GM12873 (cell line): ENCODE measurements at regions not wholly inside any gene's neighbourhood (a gene's known extent, or its start where the extent isn't known, plus 50 kb on each side); places are given as distances from the start of the nearest gene placed in this dataset.

Experiments used
- TF ChIP-seq, protein P1 (sequence below): IDR thresholded peaks from 2 replicates; pipeline ENCODE4 v1.5.1; 2012; ENCODE audit warnings: low read depth, mild to moderate bottlenecking, moderate library complexity, low read length, control low read depth; ENCODE audit not compliant: insufficient read depth; ENCODE audit errors: missing control alignments

DNA sequence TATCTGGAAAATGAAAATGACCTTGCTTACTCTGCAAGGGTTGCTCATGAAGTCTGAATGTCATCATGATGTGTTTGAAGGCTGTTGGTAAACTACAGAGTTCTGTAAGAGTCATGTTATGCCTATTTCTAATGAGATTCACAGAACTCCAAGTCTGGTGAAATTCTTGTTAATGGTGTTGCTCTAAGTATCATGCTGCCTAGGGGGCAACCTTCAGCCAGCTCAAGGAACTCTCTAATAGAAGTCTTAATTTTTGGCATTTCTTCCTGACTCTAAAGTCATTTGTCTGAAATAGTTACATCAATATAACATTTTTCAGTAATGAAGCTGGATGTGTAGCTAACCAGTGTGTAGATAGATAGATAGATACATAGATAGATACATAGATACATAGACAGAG lies 302.8 kb downstream of the FAT3 start:
- TF ChIP-seq, protein P1, sequence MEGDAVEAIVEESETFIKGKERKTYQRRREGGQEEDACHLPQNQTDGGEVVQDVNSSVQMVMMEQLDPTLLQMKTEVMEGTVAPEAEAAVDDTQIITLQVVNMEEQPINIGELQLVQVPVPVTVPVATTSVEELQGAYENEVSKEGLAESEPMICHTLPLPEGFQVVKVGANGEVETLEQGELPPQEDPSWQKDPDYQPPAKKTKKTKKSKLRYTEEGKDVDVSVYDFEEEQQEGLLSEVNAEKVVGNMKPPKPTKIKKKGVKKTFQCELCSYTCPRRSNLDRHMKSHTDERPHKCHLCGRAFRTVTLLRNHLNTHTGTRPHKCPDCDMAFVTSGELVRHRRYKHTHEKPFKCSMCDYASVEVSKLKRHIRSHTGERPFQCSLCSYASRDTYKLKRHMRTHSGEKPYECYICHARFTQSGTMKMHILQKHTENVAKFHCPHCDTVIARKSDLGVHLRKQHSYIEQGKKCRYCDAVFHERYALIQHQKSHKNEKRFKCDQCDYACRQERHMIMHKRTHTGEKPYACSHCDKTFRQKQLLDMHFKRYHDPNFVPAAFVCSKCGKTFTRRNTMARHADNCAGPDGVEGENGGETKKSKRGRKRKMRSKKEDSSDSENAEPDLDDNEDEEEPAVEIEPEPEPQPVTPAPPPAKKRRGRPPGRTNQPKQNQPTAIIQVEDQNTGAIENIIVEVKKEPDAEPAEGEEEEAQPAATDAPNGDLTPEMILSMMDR = no peak

DNA sequence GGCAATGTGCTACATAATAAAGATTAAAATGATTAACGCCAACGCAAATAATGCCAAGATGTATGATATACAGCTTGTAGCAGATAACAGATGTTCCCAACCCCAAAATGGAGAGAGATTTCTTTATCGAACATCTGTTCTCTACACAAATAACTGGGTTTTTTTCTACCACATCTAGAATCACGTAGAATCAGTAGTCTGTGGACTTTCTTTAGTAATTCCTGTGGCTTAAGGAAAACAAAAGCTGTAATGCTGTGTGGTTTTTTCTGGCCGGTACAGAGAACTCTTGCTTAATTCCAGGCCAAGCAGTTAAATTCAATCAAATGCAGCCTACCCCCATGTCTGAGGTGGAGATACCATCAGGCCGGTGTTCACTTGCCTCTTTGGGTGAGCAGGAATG lies 303.4 kb downstream of the FAT3 start:
- TF ChIP-seq, protein P1 = no peak

DNA sequence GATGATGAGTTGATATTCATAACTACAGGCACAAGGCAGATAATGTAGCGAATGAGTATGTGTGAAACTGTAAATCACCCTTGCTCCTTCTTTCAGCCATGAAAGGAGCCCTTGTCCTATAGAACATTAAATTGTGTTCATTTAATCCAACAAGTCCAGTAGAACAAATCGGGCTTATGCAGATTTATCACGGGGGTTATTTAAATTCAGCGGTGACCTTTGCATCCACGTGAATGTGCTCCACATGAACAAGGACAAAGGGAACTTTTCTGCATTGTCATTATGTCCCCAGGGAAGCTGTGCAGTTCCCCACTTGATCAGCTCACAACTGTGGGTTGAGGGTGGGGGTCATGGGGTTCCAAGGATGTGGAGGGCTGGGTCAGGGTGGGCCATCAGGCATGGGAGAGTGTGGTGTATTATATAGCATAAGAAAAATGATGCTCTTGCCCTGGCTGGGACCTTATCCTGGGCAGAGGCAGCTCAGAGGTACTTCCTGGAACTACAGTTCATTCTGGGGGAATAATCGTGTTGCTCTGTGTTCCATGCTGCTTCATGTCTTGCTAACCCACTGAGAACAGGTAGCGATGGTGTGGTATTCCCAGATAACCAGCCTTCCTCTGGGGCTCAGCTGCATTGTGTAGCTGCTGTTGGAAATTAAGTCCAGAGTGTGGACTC lies 306.6 kb downstream of the FAT3 start:
- TF ChIP-seq, protein P1 = no peak

DNA sequence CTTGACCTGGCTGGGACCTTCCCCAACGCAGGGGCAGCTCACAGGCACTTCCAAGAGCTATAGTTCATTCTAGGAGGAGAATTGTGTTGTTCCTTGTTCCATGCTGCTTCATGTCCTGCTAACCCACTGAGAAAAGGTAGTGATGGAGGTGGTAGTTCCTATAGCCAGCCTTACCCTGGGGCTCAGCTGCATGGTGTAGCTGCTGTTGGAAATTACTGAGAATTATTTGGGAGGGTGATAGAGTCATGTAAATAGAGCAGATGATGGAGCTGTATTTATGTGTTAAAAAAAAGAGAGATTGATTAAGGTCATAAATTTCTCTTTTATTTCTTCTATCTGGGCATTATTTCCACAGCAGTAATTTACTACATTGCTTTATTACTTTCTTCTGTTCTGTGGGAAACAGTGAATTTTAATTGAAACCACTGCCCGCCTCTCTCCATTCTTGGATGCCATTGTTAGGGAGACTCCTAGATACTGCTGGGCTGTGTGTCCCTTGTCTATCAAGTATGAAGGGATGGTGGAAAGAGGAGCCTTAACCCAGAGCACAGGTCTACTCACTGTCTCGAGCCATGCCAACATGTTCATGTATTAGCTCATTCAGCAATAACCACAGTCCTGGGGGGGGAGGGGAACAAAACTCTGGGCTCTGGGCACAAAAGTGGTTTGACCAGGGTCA lies 309.2 kb downstream of the FAT3 start:
- TF ChIP-seq, protein P1 = no peak

DNA sequence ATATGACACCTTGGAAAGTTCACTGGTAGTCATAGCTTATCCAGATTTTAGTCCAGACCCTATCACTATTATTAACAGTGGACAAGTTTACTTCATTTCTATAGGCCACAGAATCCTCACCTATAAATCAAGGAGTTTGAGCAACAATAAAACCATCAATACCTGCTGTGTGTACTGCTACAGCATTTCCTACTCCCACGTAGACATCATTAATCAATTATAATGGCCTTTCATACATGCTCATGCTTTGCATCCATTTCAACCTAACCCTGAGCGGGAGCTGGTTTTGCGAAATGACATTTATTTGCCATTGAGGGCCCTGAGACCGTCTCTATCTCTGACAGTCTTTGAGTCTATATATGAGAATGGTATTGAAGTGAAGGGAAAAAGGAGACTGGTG lies 312.3 kb downstream of the FAT3 start:
- TF ChIP-seq, protein P1 = no peak

DNA sequence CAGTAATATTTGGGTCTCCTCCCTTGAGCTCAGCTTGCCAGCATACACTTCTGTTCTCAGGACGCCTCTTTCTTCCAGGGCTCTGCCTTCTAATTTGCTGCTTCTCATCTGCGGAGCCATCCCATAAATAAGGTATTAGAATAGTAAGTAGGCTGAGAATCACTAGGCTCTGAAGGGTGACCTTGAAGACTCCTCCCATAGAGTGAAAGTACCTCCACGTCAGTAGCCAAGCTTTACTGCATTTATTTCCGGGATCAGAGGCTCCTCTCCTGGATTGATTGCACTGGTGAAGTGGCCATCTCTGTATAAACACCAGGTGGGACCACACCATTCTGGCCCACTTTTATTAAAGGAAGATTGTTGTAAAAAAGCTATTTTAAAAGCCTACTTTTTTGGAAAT lies 315.5 kb downstream of the FAT3 start:
- TF ChIP-seq, protein P1 = no peak

DNA sequence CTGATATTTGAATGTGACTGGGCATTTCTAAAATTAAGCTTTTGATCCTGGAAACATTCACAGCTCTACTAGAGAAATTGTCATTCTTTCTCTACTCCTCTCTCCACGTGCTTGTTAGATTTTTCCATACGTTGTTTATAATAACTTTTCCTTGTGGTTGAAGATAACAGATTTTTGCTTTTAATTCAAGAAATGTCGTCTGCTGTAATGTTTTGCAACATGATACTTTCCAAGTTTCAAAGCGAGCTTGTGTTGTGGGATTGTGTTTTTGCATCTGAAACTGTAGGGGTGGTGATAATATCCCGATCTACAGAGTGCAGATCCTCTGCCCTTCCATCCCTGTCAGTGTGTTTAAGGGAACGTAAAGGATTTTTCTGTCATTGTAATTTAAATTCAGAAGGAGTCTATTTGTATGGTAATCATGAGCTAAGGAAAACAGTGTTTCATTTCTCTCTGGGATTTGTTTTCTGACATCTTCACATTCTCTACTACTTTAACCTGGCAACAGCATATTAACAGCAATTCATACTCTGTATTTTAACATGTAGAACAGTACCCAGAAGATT lies 321.4 kb downstream of the FAT3 start:
- TF ChIP-seq, protein P1 = no peak
